Neuron (in vitro differentiated cells): ENCODE measurements at regions not wholly inside any gene's neighbourhood (a gene's known extent, or its start where the extent isn't known, plus 50 kb on each side); places are given as distances from the start of the nearest gene placed in this dataset.

Source experiments
- H2AFZ ChIP-seq: one replicate; pipeline ENCODE4 v1.6.1; 2013; ENCODE audit warnings: low read depth, mild to moderate bottlenecking, inconsistent platforms, low read length, moderate library complexity
- H3K27me3 ChIP-seq: one replicate; pipeline ENCODE4 v1.6.1; 2013; ENCODE audit warnings: low read length; ENCODE audit not compliant: insufficient read depth
- H3K36me3 ChIP-seq: one replicate; pipeline ENCODE4 v1.6.1; 2013; ENCODE audit warnings: low read length; ENCODE audit not compliant: insufficient read depth
- H3K4me1 ChIP-seq: one replicate; pipeline ENCODE4 v1.6.1; 2013; ENCODE audit warnings: low read length; ENCODE audit not compliant: insufficient read depth
- H3K4me3 ChIP-seq: 2 replicates; pipeline ENCODE4 v1.5.1; 2013; ENCODE audit warnings: mild to moderate bottlenecking, low read length, moderate library complexity
- H3K9me3 ChIP-seq: one replicate; pipeline ENCODE4 v1.6.1; 2013; ENCODE audit warnings: low read length

DNA sequence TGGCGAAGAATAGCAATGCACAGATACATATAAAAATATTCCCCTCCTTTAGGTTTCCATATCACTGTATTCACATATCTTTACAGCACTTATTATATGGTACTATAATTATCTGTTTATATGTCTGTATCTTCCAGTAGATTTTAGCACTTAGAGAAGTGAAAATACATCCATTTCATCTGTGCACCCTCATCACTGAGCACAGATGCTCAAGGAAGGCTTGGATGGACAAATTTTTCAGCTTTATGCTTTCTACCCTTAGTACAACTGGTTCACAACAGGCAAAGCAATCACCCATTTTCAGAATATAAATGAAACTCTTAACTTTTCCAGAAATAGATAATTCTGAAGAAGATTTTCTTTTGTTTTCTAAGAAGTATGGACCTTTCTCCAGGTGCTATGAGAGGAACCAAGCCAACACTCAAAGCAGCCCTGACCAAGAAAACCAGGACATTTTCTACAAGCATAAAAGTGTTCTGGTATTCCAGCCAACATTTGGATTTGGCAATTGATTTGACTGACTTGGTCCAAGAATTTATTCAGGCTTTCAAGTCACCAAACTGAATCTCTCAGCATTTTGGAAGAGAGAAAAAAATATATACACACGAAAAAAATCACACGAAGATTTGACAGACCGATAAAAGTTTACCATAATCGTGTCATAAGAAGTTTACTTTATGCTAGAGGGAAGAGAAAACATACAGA, 170.2 kb upstream of the CD180 start:
- H3K4me3 ChIP-seq = no peak overlapping the region

DNA sequence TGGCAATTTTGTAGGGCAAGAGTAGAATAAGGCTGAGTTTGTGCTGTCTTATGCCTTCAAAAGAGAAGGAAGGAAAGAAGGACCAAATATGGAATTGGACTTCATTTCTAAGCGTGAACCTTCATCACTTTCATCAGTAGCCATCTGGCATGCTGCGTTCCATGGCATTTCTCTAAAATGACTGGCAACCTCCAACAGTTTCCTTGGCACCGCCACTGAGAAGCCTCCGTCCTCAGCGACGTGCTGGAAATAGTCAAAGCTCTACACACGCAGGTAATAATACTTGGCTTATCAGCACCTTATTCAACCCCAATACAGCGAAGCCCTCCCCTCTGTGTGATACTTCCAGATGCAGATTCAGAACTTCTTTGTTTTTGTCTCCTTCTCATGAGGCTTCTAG, 169.7 kb upstream of the CD180 start:
- Histone ChIP-seq H3K4me1 (no peaks in the 10 kb centered on the region), H3K9me3 (no peaks in the 10 kb centered on the region), H2AFZ (no peak overlapping the region), H3K27me3 (no peaks in the 10 kb centered on the region), H3K4me3 (no peak overlapping the region), H3K36me3 (no peaks in the 10 kb centered on the region)

More for the DNA sequence above, 170.2 kb upstream of the CD180 start:
- H3K36me3 ChIP-seq = no peaks in the 10 kb centered on the region
- no peaks in the 10 kb centered on the region for H3K27me3 ChIP-seq
- H2AFZ ChIP-seq = no peak overlapping the region
- no peaks in the 10 kb centered on the region for H3K4me1 ChIP-seq
- no peaks in the 10 kb centered on the region for H3K9me3 ChIP-seq

DNA sequence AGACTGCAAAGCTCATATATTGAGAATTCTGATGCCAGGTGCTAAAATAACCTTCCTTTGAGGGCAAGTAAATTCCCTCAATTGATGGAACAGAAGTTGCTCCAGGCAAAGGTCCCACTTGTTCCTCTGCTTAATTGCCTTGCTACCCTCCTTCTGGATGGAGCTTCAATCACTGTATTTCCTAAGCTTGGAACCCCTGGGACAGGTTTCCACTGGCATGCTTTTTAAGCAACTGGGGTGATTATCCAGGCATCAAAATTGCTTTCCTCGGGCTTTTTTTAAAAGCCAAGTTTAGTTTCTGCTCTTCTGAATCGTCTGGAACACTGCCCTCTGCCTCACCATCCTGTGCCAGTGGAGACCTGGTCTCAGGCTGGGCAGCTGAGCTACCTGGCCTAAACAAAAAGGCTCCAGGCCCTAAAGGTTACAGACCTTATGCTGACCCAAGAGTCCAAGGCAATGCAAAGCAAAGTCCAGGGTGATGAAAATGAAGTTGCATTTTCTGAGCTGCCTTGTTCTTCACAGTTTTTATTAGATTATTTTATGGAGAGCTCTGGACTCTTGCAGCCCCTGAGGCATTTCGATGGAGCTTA, 167.9 kb upstream of the CD180 start:
- Histone ChIP-seq H3K4me3 (no peak overlapping the region), H3K9me3 (no peaks in the 10 kb centered on the region), H3K36me3 (no peaks in the 10 kb centered on the region), H3K4me1 (no peaks in the 10 kb centered on the region), H2AFZ (no peak overlapping the region), H3K27me3 (no peaks in the 10 kb centered on the region)

DNA sequence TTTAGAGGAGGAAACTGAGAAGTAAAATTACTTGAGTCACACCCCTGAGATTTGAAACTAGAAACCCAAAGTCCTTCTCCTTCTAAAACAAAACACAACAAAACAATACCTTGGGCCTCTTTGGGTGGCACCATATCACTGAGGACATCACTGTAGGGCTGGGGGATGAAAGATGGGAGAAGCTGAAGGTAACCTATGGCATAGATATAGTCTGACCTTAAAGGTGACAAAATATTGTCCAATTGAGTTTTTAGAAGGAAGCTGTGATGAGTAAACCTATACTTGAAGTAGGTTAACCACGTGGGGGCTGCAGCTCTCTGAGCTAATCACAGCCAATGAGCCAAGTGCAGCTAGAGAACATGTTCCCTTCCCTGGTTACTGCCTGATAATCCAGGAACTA, 167.4 kb upstream of the CD180 start:
- no peaks in the 10 kb centered on the region for H3K9me3 ChIP-seq
- no peaks in the 10 kb centered on the region for H3K27me3 ChIP-seq

DNA sequence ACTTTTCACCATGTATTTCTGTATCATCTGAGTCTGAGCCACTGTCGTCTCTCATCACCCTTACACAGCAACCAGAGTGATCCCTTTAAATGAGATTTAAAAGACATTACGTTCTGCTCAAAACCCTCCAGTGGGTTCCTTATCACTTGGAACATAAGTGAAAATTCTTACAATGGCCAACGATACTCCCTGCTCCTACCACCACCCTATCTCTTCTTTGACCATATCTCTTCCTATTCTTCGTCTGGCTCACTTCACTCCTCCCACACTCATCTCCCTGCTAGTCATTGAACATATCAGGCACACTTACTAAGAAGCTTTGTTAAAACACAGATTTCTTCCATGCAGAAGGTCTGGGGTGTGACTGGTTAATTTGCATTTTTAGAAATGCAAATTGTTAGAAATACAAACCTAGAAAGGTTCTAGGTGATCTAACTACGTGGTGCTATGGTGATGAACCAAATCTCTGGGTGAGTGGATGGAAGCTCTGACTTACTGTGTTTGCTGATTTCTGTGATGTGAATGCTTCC, 166.6 kb upstream of the CD180 start:
- Histone ChIP-seq H3K27me3 (no peaks in the 10 kb centered on the region), H3K4me3 (no peak overlapping the region), H2AFZ (no peak overlapping the region), H3K9me3 (no peaks in the 10 kb centered on the region), H3K4me1 (no peaks in the 10 kb centered on the region), H3K36me3 (no peaks in the 10 kb centered on the region)

More for the DNA sequence above, 167.4 kb upstream of the CD180 start:
- Histone ChIP-seq H2AFZ (no peak overlapping the region), H3K4me3 (no peak overlapping the region), H3K36me3 (no peaks in the 10 kb centered on the region), H3K4me1 (no peaks in the 10 kb centered on the region)

DNA sequence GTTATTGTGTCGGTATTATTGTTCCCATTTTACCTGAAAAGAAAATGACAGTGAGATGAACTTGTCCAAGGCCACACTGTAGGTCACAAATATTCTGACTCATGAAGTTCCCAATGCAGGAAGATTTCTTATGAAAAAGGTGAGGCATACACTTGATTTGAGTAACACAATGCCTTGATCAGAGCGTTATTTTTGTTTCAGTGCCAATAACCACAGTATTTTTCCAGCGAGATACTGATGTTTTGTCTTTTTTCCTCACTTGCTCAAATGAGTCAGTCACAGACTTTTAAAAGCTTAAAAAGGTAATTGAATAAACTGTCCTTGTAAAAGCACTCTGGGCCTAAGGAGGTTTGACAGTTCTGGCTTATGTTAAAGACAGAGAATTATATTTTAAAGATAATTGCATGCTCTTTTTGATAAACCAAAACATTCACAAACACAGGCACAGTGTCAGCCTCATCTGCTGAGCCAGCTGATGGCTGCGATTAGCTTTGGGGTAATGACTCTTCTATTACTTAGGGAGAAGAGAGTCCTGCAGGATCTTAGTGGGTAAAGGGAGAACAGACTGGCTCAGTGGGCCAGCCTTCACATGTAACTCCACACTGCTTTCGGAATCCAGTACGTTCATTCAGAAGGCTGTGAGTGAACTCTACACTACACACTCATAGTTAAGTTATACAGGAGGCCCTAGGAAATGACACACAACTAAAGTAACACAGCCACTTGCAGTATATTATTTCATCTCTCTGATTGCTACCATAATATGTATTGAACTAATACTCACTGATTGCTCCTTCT, 165.5 kb upstream of the CD180 start:
- H3K4me3 ChIP-seq = no peak overlapping the region

DNA sequence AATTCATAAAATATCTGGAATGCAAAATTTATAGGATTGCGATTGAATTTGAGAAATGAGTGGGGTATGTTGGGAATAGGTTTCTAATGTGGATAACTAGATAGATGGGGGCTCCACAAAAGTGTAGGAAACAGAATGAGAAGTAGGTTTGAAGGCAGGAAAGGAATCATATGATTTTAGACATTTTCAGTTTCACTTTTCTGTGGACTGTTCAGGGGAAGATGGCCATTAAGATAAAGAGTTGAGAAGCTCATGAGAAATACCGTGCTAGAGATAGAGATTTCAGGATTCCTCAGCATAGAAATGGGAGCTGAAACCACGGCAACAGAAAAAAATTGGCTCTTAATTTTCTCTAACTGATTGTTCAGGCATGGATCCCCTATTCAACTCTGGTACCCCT, 163.4 kb upstream of the CD180 start:
- Histone ChIP-seq H3K4me3 (no peak overlapping the region), H3K4me1 (no peaks in the 10 kb centered on the region), H3K9me3 (no peaks in the 10 kb centered on the region), H3K36me3 (no peaks in the 10 kb centered on the region), H3K27me3 (no peaks in the 10 kb centered on the region), H2AFZ (no peak overlapping the region)

More for the DNA sequence above, 165.5 kb upstream of the CD180 start:
- Histone ChIP-seq H2AFZ (no peak overlapping the region), H3K4me1 (no peaks in the 10 kb centered on the region), H3K9me3 (no peaks in the 10 kb centered on the region), H3K36me3 (no peaks in the 10 kb centered on the region), H3K27me3 (no peaks in the 10 kb centered on the region)

DNA sequence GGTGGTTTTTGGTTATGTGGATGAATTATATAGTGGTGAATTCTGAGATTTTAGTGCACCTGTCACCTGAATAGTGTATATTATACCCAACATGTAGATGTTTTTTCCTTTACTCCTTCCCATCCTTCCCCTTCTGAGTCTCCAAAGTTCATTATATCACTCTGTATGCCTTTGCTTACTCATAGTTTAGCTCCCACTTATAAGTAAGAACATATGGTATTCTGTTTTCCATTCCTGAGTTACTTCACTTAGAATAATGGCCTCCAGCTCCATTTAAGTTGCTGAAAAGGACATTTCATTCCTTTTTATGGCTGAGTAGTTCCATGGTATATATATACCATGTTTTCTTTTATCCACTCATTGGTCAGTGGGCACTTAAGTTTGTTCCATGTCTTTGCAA, 161.6 kb upstream of the CD180 start:
- Histone ChIP-seq H2AFZ (no peak overlapping the region), H3K9me3 (no peaks in the 10 kb centered on the region), H3K4me1 (peaks cover 12% of the 10 kb centered on the region), H3K4me3 (no peak overlapping the region), H3K27me3 (no peaks in the 10 kb centered on the region), H3K36me3 (no peaks in the 10 kb centered on the region)

DNA sequence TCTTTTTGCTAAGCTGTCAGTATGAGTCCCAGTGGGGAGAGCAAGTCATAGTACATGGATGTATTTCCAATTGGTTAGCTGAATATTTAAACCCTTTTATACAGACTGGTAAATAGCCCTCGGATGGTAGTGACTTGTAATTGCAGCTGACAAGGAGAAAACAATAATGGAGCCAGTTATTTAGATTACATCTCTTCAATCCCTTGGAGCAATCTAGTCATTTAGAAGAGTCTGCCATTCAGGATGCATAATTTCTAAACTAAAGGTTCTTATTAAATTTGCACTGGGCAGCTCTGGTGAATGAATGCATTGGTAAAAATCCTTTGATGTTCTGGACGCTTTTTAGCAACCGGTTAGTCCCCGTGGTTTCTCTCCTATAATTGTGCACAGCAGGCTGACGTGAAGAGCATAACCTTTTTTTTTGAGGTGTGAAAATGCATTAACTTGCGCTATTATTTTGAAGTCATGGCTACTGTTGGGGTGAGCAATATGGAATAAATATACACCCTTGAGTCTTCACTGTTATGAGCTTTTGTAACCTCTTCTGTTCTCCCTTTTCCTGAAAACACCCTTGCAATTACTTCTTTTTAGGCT, 158.6 kb upstream of the CD180 start:
- Histone ChIP-seq H3K9me3 (no peaks in the 10 kb centered on the region), H3K4me3 (no peak overlapping the region), H3K4me1 (peaks cover 13% of the 10 kb centered on the region), H2AFZ (no peak overlapping the region), H3K36me3 (no peaks in the 10 kb centered on the region), H3K27me3 (no peaks in the 10 kb centered on the region)

DNA sequence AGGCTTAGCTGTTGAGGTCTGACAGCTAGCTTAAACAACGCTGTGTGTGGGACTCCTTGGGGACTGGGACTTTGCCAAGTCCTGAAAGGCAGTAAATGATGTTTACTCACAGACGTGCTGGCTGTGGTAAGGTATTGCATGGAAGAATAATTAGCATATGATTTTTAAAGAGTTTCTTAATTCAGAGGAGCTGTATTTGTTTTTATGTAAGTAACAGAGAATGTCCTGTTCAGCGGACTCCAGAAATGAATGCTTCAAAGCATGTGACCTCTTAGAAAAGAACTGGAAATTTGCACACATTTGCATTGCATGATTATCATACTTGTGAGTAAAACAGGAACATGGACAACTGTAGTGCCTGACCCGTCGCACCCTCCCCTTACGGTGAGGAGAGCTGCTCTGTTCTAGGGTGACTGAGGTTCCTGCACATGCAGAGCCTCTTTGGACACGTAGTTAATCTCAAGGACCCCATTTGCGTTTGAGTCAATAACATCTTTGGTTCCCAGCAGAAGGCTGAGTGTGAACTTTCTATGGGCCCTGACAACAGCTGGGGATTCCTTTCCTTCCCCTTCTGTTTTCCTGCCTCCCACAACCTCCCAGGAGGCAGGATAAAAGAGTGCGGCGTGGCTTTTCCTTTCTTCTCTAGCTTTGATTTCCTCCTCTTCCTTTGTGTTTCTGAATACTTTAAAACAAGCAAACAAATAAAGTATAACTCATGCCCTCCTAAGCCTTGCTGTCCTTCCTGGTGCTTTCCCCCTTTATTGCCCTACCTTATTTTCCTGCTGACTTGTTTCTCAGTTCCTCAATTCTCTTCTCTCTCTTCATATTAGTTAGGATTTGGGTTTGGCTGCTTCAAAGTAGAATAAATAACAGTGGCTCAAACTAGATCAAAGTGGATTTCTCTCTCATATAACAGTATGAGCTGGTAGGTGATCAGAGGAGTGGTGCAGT, 157.2 kb upstream of the CD180 start:
- Histone ChIP-seq H3K27me3 (no peaks in the 10 kb centered on the region), H2AFZ (no peak overlapping the region), H3K4me3 (no peak overlapping the region), H3K36me3 (no peaks in the 10 kb centered on the region), H3K9me3 (no peaks in the 10 kb centered on the region), H3K4me1 (peaks cover 13% of the 10 kb centered on the region)

DNA sequence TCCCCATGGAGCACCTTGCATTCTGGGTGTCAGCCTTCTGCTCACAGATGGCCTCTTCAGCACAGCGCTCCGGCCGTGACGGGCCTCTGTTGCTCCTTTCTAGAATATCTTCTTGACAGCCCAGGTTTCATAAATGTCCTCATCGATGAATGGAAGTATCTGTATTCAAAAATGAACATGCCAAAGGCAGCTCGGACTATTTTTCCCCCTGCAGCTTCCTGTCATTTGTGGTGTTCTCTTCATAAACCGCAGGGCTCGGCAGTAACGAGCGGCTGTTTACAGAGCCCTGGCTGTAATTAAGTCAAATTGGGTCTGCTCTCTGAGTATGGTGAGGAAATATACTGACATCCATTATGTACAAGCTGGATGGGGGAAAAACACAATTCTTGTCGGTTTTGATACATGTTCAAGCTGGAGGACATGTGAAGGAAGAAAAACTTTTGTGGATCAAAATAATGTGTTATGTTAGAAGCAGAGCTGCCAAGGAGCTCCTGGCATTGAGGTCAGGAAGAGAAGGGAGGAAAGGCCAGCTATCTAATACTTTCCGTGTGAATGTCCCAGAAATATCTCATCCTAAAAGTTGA, 154.1 kb upstream of the CD180 start:
- Histone ChIP-seq H3K4me3 (no peak overlapping the region), H3K9me3 (no peaks in the 10 kb centered on the region), H3K36me3 (no peaks in the 10 kb centered on the region), H3K4me1 (peaks cover 13% of the 10 kb centered on the region), H2AFZ (no peak overlapping the region), H3K27me3 (no peaks in the 10 kb centered on the region)

DNA sequence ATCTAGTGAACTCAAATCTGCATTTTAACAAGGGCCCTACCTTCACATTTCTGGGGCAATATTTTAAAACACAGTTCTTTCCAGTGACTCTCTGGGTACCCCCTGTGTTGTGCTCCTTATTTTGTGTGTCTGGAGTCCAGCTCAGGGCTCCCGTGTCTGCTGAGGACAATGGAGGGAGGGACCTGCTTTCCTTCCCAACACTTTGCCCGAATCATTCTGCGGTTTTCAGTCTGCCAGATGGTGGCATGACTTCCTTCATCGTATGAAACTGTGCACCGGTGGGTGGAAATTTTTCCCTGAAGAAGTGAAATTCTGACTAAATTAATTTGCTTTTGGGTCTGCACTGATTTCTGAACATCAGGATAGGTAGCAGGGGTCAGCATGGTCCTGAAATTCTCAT, 153.6 kb upstream of the CD180 start:
- Histone ChIP-seq H3K4me3 (no peak overlapping the region), H3K9me3 (no peaks in the 10 kb centered on the region), H2AFZ (no peak overlapping the region), H3K4me1 (peaks cover 13% of the 10 kb centered on the region), H3K27me3 (no peaks in the 10 kb centered on the region), H3K36me3 (no peaks in the 10 kb centered on the region)
